H1 (cell line): ENCODE measurements at regions not wholly inside any gene's neighbourhood (a gene's known extent, or its start where the extent isn't known, plus 50 kb on each side); places are given as distances from the start of the nearest gene placed in this dataset.

Source experiments
- CTCF ChIA-PET: fragments of 300-600 bp; sonication (Branson Sonifier 250); formaldehyde crosslinking; loops from one replicate; lab custom pipeline; 2021; ENCODE audit not compliant: partially characterized antibody; lab: Charles Lee
- POLR2A ChIA-PET: fragments of 300-600 bp; sonication (Branson Sonifier 250); formaldehyde crosslinking; loops from one replicate; lab custom pipeline; 2021; ENCODE audit warnings: inconsistent platforms; ENCODE audit not compliant: partially characterized antibody; lab: Charles Lee
- DNase-seq, 2 experiments: peaks; one replicate each; pipeline versions ENCODE4 v3.0.0 to v3.0.0-alpha.2; 2010 to 2022; ENCODE audit warnings: low spot score in 2 of 2, low read depth in 1 of 2, mixed read lengths in 1 of 2
- FAIRE-seq: peaks from 2 replicates; lab custom pipeline; 2011; peaks lifted over from hg19 to GRCh38; lab: Jason Lieb, UNC
- H2AFZ ChIP-seq: 2 replicates; pipeline ENCODE4 v1.8.1; 2012; ENCODE audit warnings: low read length, inconsistent platforms
- H2AK5ac ChIP-seq: 2 replicates; pipeline ENCODE4 v1.6.1; 2013; ENCODE audit warnings: low read depth, low read length
- H2BK120ac ChIP-seq: replicated peaks from 2 replicates; pipeline ENCODE3; 2013; ENCODE audit warnings: low read depth, low read length, inconsistent platforms
- H2BK12ac ChIP-seq: 2 replicates; pipeline ENCODE4 v1.6.1; 2013; ENCODE audit warnings: low read depth, low read length
- H2BK15ac ChIP-seq: 2 replicates; pipeline ENCODE4 v1.6.1; 2013; ENCODE audit warnings: low read length
- H2BK20ac ChIP-seq: 2 replicates; pipeline ENCODE4 v1.6.1; 2013; ENCODE audit warnings: low read length
- H2BK5ac ChIP-seq: 2 replicates; pipeline ENCODE4 v1.6.1; 2013; ENCODE audit warnings: low read depth, low read length
- H3K14ac ChIP-seq: 2 replicates; pipeline ENCODE4 v1.6.1; 2013; ENCODE audit warnings: inconsistent platforms; ENCODE audit not compliant: insufficient read length
- H3K18ac ChIP-seq: 2 replicates; pipeline ENCODE4 v1.6.1; 2013; ENCODE audit warnings: low read length; ENCODE audit errors: extremely low read depth
- H3K23ac ChIP-seq: 2 replicates; pipeline ENCODE4 v1.6.1; 2013; ENCODE audit warnings: inconsistent platforms; ENCODE audit not compliant: insufficient read length
- H3K23me2 ChIP-seq: 2 replicates; pipeline ENCODE4 v1.6.1; 2013; ENCODE audit warnings: low read depth, low read length
- H3K27ac ChIP-seq: 2 replicates; pipeline ENCODE4 v1.6.1; 2011; ENCODE audit warnings: low read depth, low read length, inconsistent platforms
- H3K27me3 ChIP-seq, 4 experiments: replicated peaks in 1 of 4; 1 replicate in 1 of 4; 2 replicates in 3 of 4; pipeline versions ENCODE4 v1.6.1 to v1.8.1; 2011 to 2013; ENCODE audit warnings: low read length in 3 of 4, mild to moderate bottlenecking in 3 of 4, inconsistent platforms in 2 of 4, mixed read lengths in 2 of 4, moderate library complexity in 1 of 4; ENCODE audit not compliant: control insufficient read depth in 3 of 4, insufficient read depth in 3 of 4; ENCODE audit errors: extremely low read depth in 1 of 4
- H3K36me3 ChIP-seq, 4 experiments: 2 replicates each; pipeline versions ENCODE4 v1.6.1 to v1.8.1; 2011 to 2013; ENCODE audit warnings: mild to moderate bottlenecking in 4 of 4, low read length in 3 of 4, moderate library complexity in 2 of 4, control low read depth in 1 of 4, inconsistent platforms in 1 of 4; ENCODE audit not compliant: insufficient read depth in 4 of 4, control insufficient read depth in 2 of 4
- H3K4ac ChIP-seq: replicated peaks from 2 replicates; pipeline ENCODE3; 2013; ENCODE audit warnings: low read length, low read depth, mixed read lengths, inconsistent platforms; ENCODE audit not compliant: insufficient read length
- H3K4me1 ChIP-seq, 4 experiments: replicated peaks in 1 of 4; 1 replicate in 1 of 4; 2 replicates in 3 of 4; pipeline versions ENCODE4 v1.6.1 to v1.8.1; 2011 to 2013; ENCODE audit warnings: low read length in 3 of 4, inconsistent platforms in 2 of 4, mixed read lengths in 1 of 4; ENCODE audit not compliant: insufficient read depth in 4 of 4, control insufficient read depth in 3 of 4
- H3K4me2 ChIP-seq, 2 experiments: 2 replicates each; pipeline versions ENCODE4 v1.6.1 to v1.8.1; 2011 to 2013; ENCODE audit warnings: low read depth in 2 of 2, low read length in 2 of 2, control low read depth in 1 of 2, inconsistent platforms in 1 of 2, mild to moderate bottlenecking in 1 of 2; ENCODE audit not compliant: insufficient read depth in 1 of 2
- H3K4me3 ChIP-seq, 4 experiments: fragments of 200-600, 300-600 bp in 1 of 4; sonication (generic), shearing (Covaris generic), sonication (Bioruptor Twin) in 1 of 4; 2 replicates each; pipeline versions ENCODE4 v1.5.1 to v1.8.1; 2011 to 2016; ENCODE audit warnings: low read length in 4 of 4, low read depth in 3 of 4, control low read depth in 2 of 4, inconsistent platforms in 2 of 4, mild to moderate bottlenecking in 2 of 4, mixed read lengths in 1 of 4, moderate library complexity in 1 of 4; ENCODE audit not compliant: insufficient read depth in 2 of 4; ENCODE audit errors: extremely low read depth in 1 of 4
- H3K56ac ChIP-seq: replicated peaks from 2 replicates; pipeline ENCODE3; 2013; ENCODE audit warnings: low read depth, mild to moderate bottlenecking, mixed read lengths, low read length, inconsistent platforms; ENCODE audit not compliant: insufficient read length
- H3K79me1 ChIP-seq: 2 replicates; pipeline ENCODE4 v1.6.1; 2013; ENCODE audit warnings: low read depth, low read length, control low read depth
- H3K79me2 ChIP-seq, 2 experiments: 2 replicates each; pipeline versions ENCODE4 v1.6.1 to v1.8.1; 2012 to 2013; ENCODE audit warnings: low read length in 2 of 2, mild to moderate bottlenecking in 2 of 2, inconsistent platforms in 1 of 2; ENCODE audit not compliant: insufficient read depth in 2 of 2, control insufficient read depth in 1 of 2
- H3K9ac ChIP-seq, 4 experiments: replicated peaks in 1 of 4; 1 replicate in 1 of 4; 2 replicates in 3 of 4; pipeline versions ENCODE4 v1.6.1 to v1.8.1; 2011 to 2013; ENCODE audit warnings: low read depth in 3 of 4, low read length in 3 of 4, control low read depth in 2 of 4, mild to moderate bottlenecking in 2 of 4, moderate library complexity in 2 of 4, inconsistent platforms in 1 of 4; ENCODE audit errors: extremely low read depth in 1 of 4
- H3K9me3 ChIP-seq, 2 experiments: 2 replicates each; pipeline versions ENCODE4 v1.6.1 to v1.8.1; 2012 to 2013; ENCODE audit warnings: mild to moderate bottlenecking in 2 of 2, moderate library complexity in 2 of 2, control low read depth in 1 of 2, inconsistent platforms in 1 of 2, low read depth in 1 of 2, low read length in 1 of 2, mixed read lengths in 1 of 2; ENCODE audit not compliant: insufficient read depth in 2 of 2
- H4K20me1 ChIP-seq, 2 experiments: replicated peaks in 1 of 2; 2 replicates each; pipeline versions ENCODE3 to v1.8.1; 2011 to 2013; ENCODE audit warnings: inconsistent platforms in 2 of 2, low read length in 2 of 2, mild to moderate bottlenecking in 1 of 2; ENCODE audit not compliant: insufficient read depth in 2 of 2, control insufficient read depth in 1 of 2
- H4K5ac ChIP-seq: 2 replicates; pipeline ENCODE4 v1.6.1; 2013; ENCODE audit warnings: low read length, low read depth, mixed read lengths, inconsistent platforms; ENCODE audit not compliant: insufficient read length
- H4K8ac ChIP-seq: 2 replicates; pipeline ENCODE4 v1.8.0; 2013; ENCODE audit warnings: mild to moderate bottlenecking, moderate library complexity, low read length, inconsistent platforms; ENCODE audit not compliant: insufficient read depth; ENCODE audit errors: extremely low read depth
- H4K91ac ChIP-seq: replicated peaks from 2 replicates; pipeline ENCODE3; 2013; ENCODE audit warnings: low read length, mixed read lengths, inconsistent platforms; ENCODE audit not compliant: insufficient read length
- CEBPB ChIP-seq: IDR thresholded peaks from 2 replicates; pipeline ENCODE4 v1.6.1; 2012; ENCODE audit warnings: low read depth, low read length
- EZH2 ChIP-seq: fragments of 200-600 bp; sonication (generic); IDR thresholded peaks from 2 replicates; pipeline ENCODE4 v1.7.1; 2012; ENCODE audit warnings: low read depth, mild to moderate bottlenecking, moderate library complexity, low read length, inconsistent platforms; ENCODE audit not compliant: severe bottlenecking
- RAD21 ChIP-seq, 2 experiments: IDR thresholded peaks in 1 of 2; conservative IDR thresholded peaks in 1 of 2; 2 replicates each; pipeline ENCODE4 v1.6.1; 2011; ENCODE audit warnings: low read depth in 2 of 2, low read length in 2 of 2, improper control_type of control experiment in 1 of 2, inconsistent platforms in 1 of 2, mild to moderate bottlenecking in 1 of 2, moderate library complexity in 1 of 2
- SIX5 ChIP-seq: IDR thresholded peaks from 2 replicates; pipeline ENCODE4 v1.6.1; 2011; ENCODE audit warnings: mild to moderate bottlenecking, low read depth, low read length
- SP2 ChIP-seq: IDR thresholded peaks from 2 replicates; pipeline ENCODE4 v1.6.1; 2012; ENCODE audit warnings: mild to moderate bottlenecking, low read length, inconsistent platforms
- TF ChIP-seq, protein P1 (sequence below), 3 experiments: IDR thresholded peaks; 1 replicate in 2 of 3; 2 replicates in 1 of 3; pipeline versions ENCODE4 v1.5.1 to v1.6.1; 2011; ENCODE audit warnings: low read length in 3 of 3, mild to moderate bottlenecking in 3 of 3, inconsistent platforms in 2 of 3, low read depth in 1 of 3, moderate library complexity in 1 of 3; ENCODE audit not compliant: insufficient read depth in 1 of 3; ENCODE audit errors: control extremely low read depth in 1 of 3

DNA sequence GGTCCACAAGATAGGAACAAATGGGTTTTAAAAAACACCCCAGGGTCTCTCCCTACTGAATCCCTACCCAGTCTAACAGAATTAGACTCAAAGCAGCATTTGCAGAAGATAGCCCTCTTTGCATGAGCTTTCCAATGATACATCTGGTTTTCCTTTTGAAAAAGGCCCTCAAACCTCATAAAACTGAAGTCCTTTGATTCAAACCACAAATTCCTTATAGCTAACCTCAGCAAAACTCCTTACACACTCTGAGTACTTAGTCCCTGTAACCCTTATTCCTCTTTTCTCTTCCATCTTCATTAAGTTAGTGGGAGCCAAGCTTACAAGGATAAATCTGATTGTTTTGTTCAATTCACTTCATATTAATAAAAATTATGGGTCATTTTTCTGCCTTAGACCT is 90.5 kb upstream of the TNC start:
- TF ChIP-seq RAD21 (IDR thresholded peaks at IDR 0.05 in 1 of 2, conservative IDR thresholded peaks at IDR 0.05 in 1 of 2; ENCODE audit: low read depth in 2 of 2, low read length in 2 of 2) (no peak), SP2 (no peak), CEBPB (no peak), EZH2 (no peak), SIX5 (no peak)
- TF ChIP-seq, protein P1, sequence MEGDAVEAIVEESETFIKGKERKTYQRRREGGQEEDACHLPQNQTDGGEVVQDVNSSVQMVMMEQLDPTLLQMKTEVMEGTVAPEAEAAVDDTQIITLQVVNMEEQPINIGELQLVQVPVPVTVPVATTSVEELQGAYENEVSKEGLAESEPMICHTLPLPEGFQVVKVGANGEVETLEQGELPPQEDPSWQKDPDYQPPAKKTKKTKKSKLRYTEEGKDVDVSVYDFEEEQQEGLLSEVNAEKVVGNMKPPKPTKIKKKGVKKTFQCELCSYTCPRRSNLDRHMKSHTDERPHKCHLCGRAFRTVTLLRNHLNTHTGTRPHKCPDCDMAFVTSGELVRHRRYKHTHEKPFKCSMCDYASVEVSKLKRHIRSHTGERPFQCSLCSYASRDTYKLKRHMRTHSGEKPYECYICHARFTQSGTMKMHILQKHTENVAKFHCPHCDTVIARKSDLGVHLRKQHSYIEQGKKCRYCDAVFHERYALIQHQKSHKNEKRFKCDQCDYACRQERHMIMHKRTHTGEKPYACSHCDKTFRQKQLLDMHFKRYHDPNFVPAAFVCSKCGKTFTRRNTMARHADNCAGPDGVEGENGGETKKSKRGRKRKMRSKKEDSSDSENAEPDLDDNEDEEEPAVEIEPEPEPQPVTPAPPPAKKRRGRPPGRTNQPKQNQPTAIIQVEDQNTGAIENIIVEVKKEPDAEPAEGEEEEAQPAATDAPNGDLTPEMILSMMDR (IDR thresholded peaks at IDR 0.05; ENCODE audit: control extremely low read depth in 1 of 3, insufficient read depth in 1 of 3, low read depth in 1 of 3, low read length in 3 of 3): no peak
- H3K36me3 ChIP-seq: no peaks in the 10 kb centered on the region
- no peak for DNase-seq

More for the DNA sequence above, 90.5 kb upstream of the TNC start:
- no peak overlapping the region for H3K18ac ChIP-seq
- H2AFZ ChIP-seq: no peak overlapping the region
- H4K20me1 ChIP-seq: no peaks in the 10 kb centered on the region
- H2BK12ac ChIP-seq: no peak overlapping the region
- H2BK20ac ChIP-seq: no peak overlapping the region
- no peak overlapping the region for H3K4me3 ChIP-seq
- no peak overlapping the region for H3K56ac ChIP-seq
- H3K4ac ChIP-seq: no peak overlapping the region
- no peak overlapping the region for H3K27ac ChIP-seq
- no peak for FAIRE-seq
- peaks cover 0 to 2% (median 0%) of the 10 kb centered on the region in 4 experiments; a peak in 1 of 7 replicates for H3K4me1 ChIP-seq
- no peak overlapping the region for H3K14ac ChIP-seq
- H3K23me2 ChIP-seq: no peaks in the 10 kb centered on the region
- CTCF ChIA-PET: no interaction called here
- H2BK120ac ChIP-seq: no peak overlapping the region
- no peaks in the 10 kb centered on the region for H3K79me2 ChIP-seq
- no peaks in the 10 kb centered on the region for H3K27me3 ChIP-seq
- H3K9me3 ChIP-seq: no peaks in the 10 kb centered on the region
- no peak overlapping the region for H3K23ac ChIP-seq
- no peaks in the 10 kb centered on the region for H3K79me1 ChIP-seq
- no peak overlapping the region for H3K9ac ChIP-seq
- POLR2A ChIA-PET: no interaction called here
- no peak overlapping the region for H3K4me2 ChIP-seq
- no peak overlapping the region for H4K91ac ChIP-seq
- H2AK5ac ChIP-seq: no peak overlapping the region
- no peak overlapping the region for H4K8ac ChIP-seq
- H2BK15ac ChIP-seq: no peak overlapping the region
- no peak overlapping the region for H4K5ac ChIP-seq
- no peak overlapping the region for H2BK5ac ChIP-seq
